Neutrophil (primary cell): ENCODE measurements at regions not wholly inside any gene's neighbourhood (a gene's known extent, or its start where the extent isn't known, plus 50 kb on each side); places are given as distances from the start of the nearest gene placed in this dataset.
"Not testable (repeated sequence)": the region's sequence is repeated elsewhere in the genome, so short reads cannot be mapped to it uniquely, and the experiment has no call there.

Experiments used
- H3K27ac ChIP-seq: fragments of 200-600 bp; sonication (generic); 2 replicates; pipeline ENCODE4 v1.5.1; 2016; ENCODE audit warnings: mild to moderate bottlenecking, moderate library complexity
- H3K27me3 ChIP-seq: fragments of 200-600 bp; sonication (generic); 2 replicates; pipeline ENCODE4 v1.6.0; 2016; ENCODE audit warnings: mild to moderate bottlenecking
- H3K36me3 ChIP-seq: fragments of 200-600 bp; sonication (generic); 2 replicates; pipeline ENCODE4 v1.5.1; 2017
- H3K4me1 ChIP-seq, 2 experiments: fragments of 200-600 bp in 1 of 2; sonication (generic) in 1 of 2; 1 replicate in 1 of 2; 2 replicates in 1 of 2; pipeline versions ENCODE4 v1.5.1 to v1.6.1; 2013 to 2016; ENCODE audit warnings: low read depth in 1 of 2, low read length in 1 of 2, mild to moderate bottlenecking in 1 of 2, moderate library complexity in 1 of 2; ENCODE audit not compliant: control insufficient read depth in 1 of 2, insufficient read depth in 1 of 2
- H3K4me3 ChIP-seq, 2 experiments: fragments of 200-600 bp in 1 of 2; sonication (generic) in 1 of 2; 1 replicate in 1 of 2; 2 replicates in 1 of 2; pipeline ENCODE4 v1.5.1; 2013 to 2016; ENCODE audit warnings: low read depth in 1 of 2, low read length in 1 of 2, mild to moderate bottlenecking in 1 of 2, moderate library complexity in 1 of 2
- H3K9me3 ChIP-seq: fragments of 200-600 bp; sonication (generic); 2 replicates; pipeline ENCODE4 v1.5.1; 2016

- not testable (repeated sequence) for H3K27ac ChIP-seq, H3K4me1 ChIP-seq, H3K9me3 ChIP-seq, H3K27me3 ChIP-seq, H3K4me3 ChIP-seq
- peaks cover 60% of the 10 kb centered on the region for H3K36me3 ChIP-seq
These were observed 50.8 kb downstream of the PPIAL4G start for GRCh38 chr1:148432318-148432717.

- not testable (repeated sequence) for H3K9me3 ChIP-seq, H3K27ac ChIP-seq, H3K4me3 ChIP-seq, H3K27me3 ChIP-seq
- peaks cover 68% of the 10 kb centered on the region for H3K36me3 ChIP-seq
- H3K4me1 ChIP-seq = peaks cover 7 to 14% of the 10 kb centered on the region in 2 experiments
These were observed 53.2 kb downstream of the PPIAL4G start for GRCh38 chr1:148429856-148430255.

DNA sequence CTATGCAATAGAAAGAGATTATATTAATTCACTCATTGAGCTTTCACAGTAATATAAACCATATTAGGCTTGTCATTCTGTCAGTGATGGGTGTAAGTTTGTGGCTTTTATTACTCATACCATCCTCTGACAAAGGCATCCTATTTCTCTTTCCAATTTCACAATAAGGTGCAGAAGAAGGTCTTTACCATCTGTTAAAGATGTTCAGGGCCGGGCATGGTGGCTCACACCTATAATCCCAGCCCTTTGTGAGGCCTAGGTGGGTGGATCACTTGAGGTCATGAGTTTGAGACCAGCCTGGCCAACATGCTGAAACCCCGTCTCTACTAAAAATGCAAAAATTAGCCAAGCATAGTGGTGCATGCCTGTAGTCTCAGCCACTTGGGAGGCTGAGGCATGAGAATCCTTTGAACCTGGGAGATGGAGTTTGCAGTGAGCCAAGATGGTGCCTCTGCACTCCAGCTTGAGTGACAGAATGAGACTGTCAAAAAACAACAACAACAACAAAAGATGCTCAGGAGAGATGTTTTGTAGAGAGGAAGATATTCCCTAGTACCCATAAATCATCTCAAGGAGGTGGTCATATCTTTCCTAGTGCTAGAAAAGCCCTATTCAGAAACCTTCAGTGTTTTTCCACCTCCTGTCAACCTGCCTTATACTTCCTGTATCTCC, 56.0 kb downstream of the PPIAL4G start:
- peak overlapping the region; percentile 26 for H3K27ac ChIP-seq

DNA sequence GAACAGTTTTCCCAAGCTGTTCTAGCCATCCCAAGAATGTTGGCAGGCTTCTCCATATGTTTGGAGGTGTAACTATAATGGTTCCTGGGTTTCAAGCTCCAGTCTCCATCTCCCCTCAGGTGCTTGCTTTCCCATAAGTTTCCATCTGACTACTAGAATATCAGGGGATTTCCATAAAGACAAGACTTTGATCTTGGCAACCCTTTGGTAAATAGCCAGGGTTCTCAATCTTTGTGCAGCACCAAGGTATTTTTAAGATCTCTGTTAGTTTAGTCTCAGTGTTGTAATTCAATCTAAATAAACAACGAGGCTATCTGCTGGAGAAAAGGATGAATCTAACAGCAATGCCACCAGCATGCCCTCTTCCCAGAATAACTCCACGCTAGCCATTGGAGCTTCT, 56.7 kb downstream of the PPIAL4G start:
- H3K4me3 ChIP-seq, H3K9me3 ChIP-seq, H3K27me3 ChIP-seq, H3K27ac ChIP-seq: not testable (repeated sequence)
- H3K4me1 ChIP-seq = peaks cover 14 to 23% of the 10 kb centered on the region in 2 experiments
- H3K36me3 ChIP-seq = peaks cover 38% of the 10 kb centered on the region

More for the DNA sequence above, 56.0 kb downstream of the PPIAL4G start:
- Histone ChIP-seq H3K36me3 (peaks cover 45% of the 10 kb centered on the region), H3K4me1 (peaks cover 14 to 23% of the 10 kb centered on the region in 2 experiments)
- H3K27me3 ChIP-seq, H3K4me3 ChIP-seq, H3K9me3 ChIP-seq: not testable (repeated sequence)

- peak overlapping the region; percentile 72 for H3K27ac ChIP-seq
- peaks cover 29% of the 10 kb centered on the region for H3K36me3 ChIP-seq
- not testable (repeated sequence) for H3K4me3 ChIP-seq
These were observed 58.7 kb downstream of the PPIAL4G start for GRCh38 chr1:148424143-148425003.

GRCh38 chr1:148422921-148423320, 60.2 kb downstream of the PPIAL4G start:
- not testable (repeated sequence) for H3K9me3 ChIP-seq, H3K4me3 ChIP-seq

More at GRCh38 chr1:148424143-148425003, 58.7 kb downstream of the PPIAL4G start:
- H3K9me3 ChIP-seq, H3K27me3 ChIP-seq: not testable (repeated sequence)
- peaks cover 14 to 23% of the 10 kb centered on the region in 2 experiments for H3K4me1 ChIP-seq

GRCh38 chr1:148417241-148417640, 65.9 kb downstream of the PPIAL4G start:
- not testable (repeated sequence) for H3K27ac ChIP-seq, H3K36me3 ChIP-seq, H3K27me3 ChIP-seq, H3K9me3 ChIP-seq, H3K4me1 ChIP-seq, H3K4me3 ChIP-seq

More at GRCh38 chr1:148422921-148423320, 60.2 kb downstream of the PPIAL4G start:
- peaks cover 14 to 23% of the 10 kb centered on the region in 2 experiments for H3K4me1 ChIP-seq
- not testable (repeated sequence) for H3K27ac ChIP-seq, H3K27me3 ChIP-seq
- peaks cover 16% of the 10 kb centered on the region for H3K36me3 ChIP-seq

GRCh38 chr1:148413385-148413784, 69.7 kb downstream of the PPIAL4G start:
- H3K36me3 ChIP-seq, H3K4me1 ChIP-seq, H3K27ac ChIP-seq, H3K27me3 ChIP-seq, H3K9me3 ChIP-seq, H3K4me3 ChIP-seq: not testable (repeated sequence)

DNA sequence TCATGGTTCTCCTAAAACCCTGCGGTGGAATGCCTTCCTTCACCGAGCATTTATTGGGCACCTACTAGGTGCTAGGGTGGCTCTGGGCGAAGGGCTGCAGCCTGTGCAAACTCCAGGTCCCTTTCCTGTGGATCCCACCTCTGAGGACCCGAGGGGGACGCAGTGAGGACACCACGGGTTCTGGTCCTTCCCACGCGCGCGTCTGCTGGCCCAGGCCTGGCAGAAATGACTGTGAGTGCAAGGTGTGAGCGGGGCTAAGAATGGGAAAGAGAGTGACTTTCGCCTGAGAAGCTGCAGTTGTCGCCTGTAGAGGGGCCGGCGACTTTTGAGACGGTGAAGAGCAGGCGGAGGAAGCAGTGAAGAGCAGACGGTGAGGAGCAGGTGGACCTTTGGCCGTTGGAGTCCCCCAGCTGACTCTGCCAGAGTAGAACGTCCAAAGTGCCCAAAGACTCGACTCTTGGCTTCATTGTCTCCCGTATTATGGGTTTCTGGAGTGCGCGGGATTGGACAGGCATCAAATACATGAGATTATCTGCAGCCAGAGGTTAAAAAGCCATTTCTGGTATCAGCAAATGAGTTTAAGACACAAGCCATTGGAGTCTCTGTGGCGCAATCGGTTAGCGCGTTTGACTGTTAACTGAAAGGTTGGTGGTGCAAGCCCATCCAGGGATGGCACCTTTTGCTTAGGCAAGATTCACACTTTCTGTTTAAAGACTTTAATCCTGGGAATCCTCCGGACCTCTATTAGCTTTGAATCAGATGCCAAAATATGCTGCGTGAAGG, 78.1 kb downstream of the PPIAL4G start:
- H3K4me1 ChIP-seq = peaks cover 24 to 26% of the 10 kb centered on the region in 2 experiments
- not testable (repeated sequence) for H3K4me3 ChIP-seq, H3K36me3 ChIP-seq, H3K27me3 ChIP-seq, H3K9me3 ChIP-seq
- peak overlapping the region; percentile 35 for H3K27ac ChIP-seq

DNA sequence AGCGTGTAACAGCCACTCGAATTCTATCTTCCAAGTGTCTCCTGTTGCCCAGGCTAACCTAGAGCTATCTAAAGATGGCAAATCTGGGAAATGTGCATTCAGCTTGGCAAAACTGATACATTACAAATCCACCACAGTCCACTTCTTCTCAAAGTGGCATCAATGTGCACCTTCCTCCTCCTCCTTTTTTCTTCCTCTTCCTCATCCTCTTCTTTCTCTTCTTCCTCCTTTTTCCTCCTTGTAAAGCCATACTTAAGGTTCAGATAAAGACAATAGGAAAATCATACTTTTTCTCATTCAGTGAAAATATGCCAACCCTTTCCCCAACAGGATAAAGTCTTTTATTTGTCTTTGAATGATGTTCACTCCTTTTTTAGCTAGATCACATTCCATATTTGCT, 79.2 kb downstream of the PPIAL4G start:
- not testable (repeated sequence) for H3K36me3 ChIP-seq, H3K27ac ChIP-seq, H3K27me3 ChIP-seq, H3K4me3 ChIP-seq, H3K9me3 ChIP-seq
- H3K4me1 ChIP-seq = peaks cover 24 to 26% of the 10 kb centered on the region in 2 experiments

GRCh38 chr1:148403085-148403456, 80.0 kb downstream of the PPIAL4G start:
- Histone ChIP-seq H3K27ac (peak overlapping the region; percentile 92), H3K4me3 (peak overlapping the region; percentile 68 to 74), H3K4me1 (peaks cover 26 to 28% of the 10 kb centered on the region in 2 experiments)
- not testable (repeated sequence) for H3K27me3 ChIP-seq, H3K36me3 ChIP-seq, H3K9me3 ChIP-seq
